IMR-90 (cell line): ENCODE measurements at regions not wholly inside any gene's neighbourhood (a gene's known extent, or its start where the extent isn't known, plus 50 kb on each side); places are given as distances from the start of the nearest gene placed in this dataset.

ENCODE experiments used
- ATAC-seq: fragments of 200-7000 bp; cut with Tn5 transposase; 2 replicates; pipeline ENCODE4 v1.9.1; 2020; ENCODE audit warnings: low read depth, mild to moderate bottlenecking, moderate library complexity
- BruUV-seq: library from RNA; stranded (reverse); fragments of 400-500 nt; replicated peaks from 2 replicates; lab custom pipeline; 2021; lab: Mats Ljungman, UMichigan
- CTCF ChIA-PET: fragments of 300-600 bp; formaldehyde crosslinking; extraction: SDS; loops from one replicate; lab custom pipeline; 2021; ENCODE audit warnings: antibody characterized with exemption; lab: Yijun Ruan, JAX
- POLR2A ChIA-PET: fragments of 300-600 bp; sonication (Branson Sonifier 250); formaldehyde crosslinking; loops from one replicate; lab custom pipeline; 2022; ENCODE audit warnings: antibody characterized with exemption; ENCODE audit not compliant: unreplicated experiment; lab: Charles Lee
- DNase-seq: peaks from one replicate; pipeline ENCODE4 v3.0.0; 2013
- H2AFZ ChIP-seq: replicated peaks from 2 replicates; pipeline ENCODE3; 2013; ENCODE audit warnings: low read length, mild to moderate bottlenecking; ENCODE audit not compliant: poor library complexity
- H2AK5ac ChIP-seq: 2 replicates; pipeline ENCODE4 v1.6.1; 2013; ENCODE audit warnings: low read depth, low read length, inconsistent platforms
- H2AK9ac ChIP-seq: replicated peaks from 2 replicates; pipeline ENCODE3; 2013; ENCODE audit warnings: mild to moderate bottlenecking, low read depth, low read length, moderate library complexity; ENCODE audit not compliant: poor library complexity
- H2BK120ac ChIP-seq: 2 replicates; pipeline ENCODE4 v1.6.1; 2013; ENCODE audit warnings: low read depth, low read length, inconsistent platforms
- H2BK15ac ChIP-seq: 3 replicates; pipeline ENCODE4 v1.6.1; 2013; ENCODE audit warnings: low read depth, low read length, inconsistent platforms
- H2BK20ac ChIP-seq: 2 replicates; pipeline ENCODE4 v1.6.1; 2013; ENCODE audit warnings: low read depth, mild to moderate bottlenecking, inconsistent platforms, low read length, moderate library complexity
- H2BK5ac ChIP-seq: 2 replicates; pipeline ENCODE4 v1.6.1; 2013; ENCODE audit warnings: mild to moderate bottlenecking, low read depth, low read length, inconsistent platforms; ENCODE audit not compliant: poor library complexity, severe bottlenecking
- H3K14ac ChIP-seq: replicated peaks from 2 replicates; pipeline ENCODE4 v1.6.1; 2013; ENCODE audit warnings: low read depth, low read length, inconsistent platforms
- H3K18ac ChIP-seq: 2 replicates; pipeline ENCODE4 v1.6.1; 2013; ENCODE audit warnings: low read depth, low read length, control low read depth
- H3K23ac ChIP-seq: 2 replicates; pipeline ENCODE4 v1.6.1; 2013; ENCODE audit warnings: low read depth, low read length, inconsistent platforms
- H3K27ac ChIP-seq: 2 replicates; pipeline ENCODE4 v1.5.1; 2013; ENCODE audit warnings: mild to moderate bottlenecking, control low read depth, low read length; ENCODE audit not compliant: insufficient read depth
- H3K27me3 ChIP-seq: 2 replicates; pipeline ENCODE4 v1.6.1; 2013; ENCODE audit warnings: low read length; ENCODE audit not compliant: control insufficient read depth, insufficient read depth
- H3K36me3 ChIP-seq: 2 replicates; pipeline ENCODE4 v1.6.1; 2013; ENCODE audit warnings: low read length, mixed read lengths; ENCODE audit not compliant: control insufficient read depth, insufficient read depth
- H3K4ac ChIP-seq: 2 replicates; pipeline ENCODE4 v1.6.1; 2013; ENCODE audit warnings: low read depth, low read length, inconsistent platforms
- H3K4me1 ChIP-seq: 2 replicates; pipeline ENCODE4 v1.6.1; 2013; ENCODE audit warnings: low read length, mixed read lengths; ENCODE audit not compliant: control insufficient read depth, insufficient read depth
- H3K4me2 ChIP-seq: 2 replicates; pipeline ENCODE4 v1.6.1; 2013; ENCODE audit warnings: low read depth, mild to moderate bottlenecking, control low read depth, low read length, moderate library complexity
- H3K4me3 ChIP-seq: 2 replicates; pipeline ENCODE4 v1.5.1; 2013; ENCODE audit warnings: low read depth, mild to moderate bottlenecking, control low read depth, low read length, moderate library complexity; ENCODE audit not compliant: insufficient read depth
- H3K56ac ChIP-seq: 2 replicates; pipeline ENCODE4 v1.6.1; 2013; ENCODE audit warnings: low read length, inconsistent platforms; ENCODE audit not compliant: insufficient read depth; ENCODE audit errors: extremely low read depth
- H3K79me1 ChIP-seq, 2 experiments: 2 replicates each; pipeline ENCODE4 v1.6.1; 2013; ENCODE audit warnings: low read length in 2 of 2, inconsistent platforms in 1 of 2, low read depth in 1 of 2
- H3K9ac ChIP-seq: 2 replicates; pipeline ENCODE4 v1.6.1; 2013; ENCODE audit warnings: low read depth, low read length, control low read depth
- H3K9me1 ChIP-seq: 2 replicates; pipeline ENCODE4 v1.6.1; 2013; ENCODE audit warnings: low read length, inconsistent platforms; ENCODE audit not compliant: insufficient read depth
- H3K9me3 ChIP-seq: 2 replicates; pipeline ENCODE4 v1.6.1; 2013; ENCODE audit warnings: low read length; ENCODE audit not compliant: control insufficient read depth, insufficient read depth
- H4K20me1 ChIP-seq: 2 replicates; pipeline ENCODE4 v1.6.1; 2013; ENCODE audit warnings: low read length, inconsistent platforms; ENCODE audit not compliant: insufficient read depth
- H4K5ac ChIP-seq: 2 replicates; pipeline ENCODE4 v1.6.1; 2013; ENCODE audit warnings: mild to moderate bottlenecking, low read depth, low read length, control low read depth
- H4K8ac ChIP-seq, 2 experiments: 2 replicates each; pipeline ENCODE4 v1.6.1; 2013; ENCODE audit warnings: low read depth in 2 of 2, low read length in 2 of 2, control low read depth in 1 of 2, inconsistent platforms in 1 of 2
- H4K91ac ChIP-seq: 2 replicates; pipeline ENCODE4 v1.6.1; 2013; ENCODE audit warnings: low read depth, low read length, inconsistent platforms; ENCODE audit not compliant: insufficient read depth
- BHLHE40 ChIP-seq: fragments of 150-350 bp; IDR thresholded peaks from 2 replicates; pipeline ENCODE4 v1.6.1; 2016; ENCODE audit warnings: mild to moderate bottlenecking, low read depth, low read length
- CHD1 ChIP-seq: IDR thresholded peaks from 2 replicates; pipeline ENCODE4 v1.6.1; 2012; ENCODE audit warnings: low read depth, low read length, improper control_type of control experiment
- MXI1 ChIP-seq: IDR thresholded peaks from 2 replicates; pipeline ENCODE4 v1.6.1; 2012; ENCODE audit warnings: low read depth, mild to moderate bottlenecking, low read length, moderate library complexity, borderline replicate concordance
- RAD21 ChIP-seq: IDR thresholded peaks from 2 replicates; pipeline ENCODE4 v1.6.1; 2012; ENCODE audit warnings: low read length, improper control_type of control experiment
- WGBS, 2 experiments: methylation state at CpG; one replicate each; pipeline versions ENCODE4 v1.1.5 to v1.1.7; 2013; ENCODE audit warnings: missing lambda C conversion rate in 2 of 2; ENCODE audit not compliant: insufficient read length in 1 of 2; ENCODE audit errors: extremely low coverage in 2 of 2; 5-methylcytosine and 5-hydroxymethylcytosine counted together
- dilution Hi-C: fragments of 300-500 bp; cut with HindIII; formaldehyde crosslinking; loops from one replicate; pipeline ENCODE4 v1.14.3; 2018; ENCODE audit warnings: low sequenced_read_pairs; ENCODE audit not compliant: unreplicated experiment
- in situ Hi-C: fragments of 300-500 bp; cut with MboI; formaldehyde crosslinking; loops from 3 replicates; pipeline ENCODE4 v1.14.3; 2019; ENCODE audit warnings: low sequenced_read_pairs, inconsistent platforms, mixed read lengths
- intact Hi-C: fragments of 100-400 bp; cut with micrococcal nuclease; formaldehyde crosslinking; loops from 2 replicates; pipeline ENCODE4 v1.10.0; 2022
- TF ChIP-seq, protein P1 (sequence below): fragments of 150-350 bp; IDR thresholded peaks from 2 replicates; pipeline ENCODE4 v1.6.1; 2017; ENCODE audit warnings: mild to moderate bottlenecking, antibody characterized with exemption, low read length, low read depth

DNA sequence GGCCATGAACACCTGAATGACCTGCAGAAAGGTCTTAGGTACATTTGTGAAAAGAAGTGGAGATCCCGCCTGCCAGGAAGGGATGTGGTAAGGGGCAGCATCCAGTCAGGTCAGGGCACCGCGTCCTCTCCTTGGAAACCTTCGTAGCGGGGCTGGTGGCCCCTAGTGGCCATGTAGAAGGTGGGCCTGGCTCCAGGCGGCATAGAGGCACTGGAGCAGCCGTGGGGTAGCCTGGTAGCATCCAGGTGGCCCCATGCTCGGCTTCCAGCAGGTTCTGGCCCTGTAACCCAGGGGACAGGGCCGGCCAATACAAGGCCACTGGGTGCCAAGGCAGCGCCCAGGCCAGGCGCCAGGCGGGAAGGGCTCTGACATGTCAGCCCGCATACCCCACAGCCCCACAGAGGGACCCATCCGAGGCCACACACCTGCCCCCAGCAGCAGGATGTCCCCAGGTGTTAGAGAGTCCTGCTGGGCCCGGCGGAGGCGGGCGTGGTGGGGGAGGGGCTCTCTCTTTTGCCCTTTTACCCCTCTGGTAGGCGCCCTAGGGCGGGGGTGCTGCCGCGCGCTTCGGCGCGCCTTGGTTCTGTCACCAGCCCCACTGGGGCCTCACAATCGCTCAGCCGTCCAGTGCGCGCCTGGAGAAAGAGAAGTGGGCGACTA lies 58.3 kb upstream of the SPATA31E1 start:
- Histone ChIP-seq H3K4me1 (no peaks in the 10 kb centered on the region), H4K8ac (no peak overlapping the region), H2BK5ac (no peak overlapping the region), H3K4me2 (no peak overlapping the region), H3K4ac (no peak overlapping the region), H2BK15ac (no peak overlapping the region), H3K9me1 (no peaks in the 10 kb centered on the region), H3K14ac (no peak overlapping the region), H3K9ac (no peak overlapping the region), H2AK5ac (no peak overlapping the region), H2AFZ (no peak overlapping the region), H3K27me3 (peaks cover 7% of the 10 kb centered on the region; the same call in 1 of the 2 replicates), H4K20me1 (no peaks in the 10 kb centered on the region), H3K23ac (no peak overlapping the region), H3K18ac (no peak overlapping the region), H2AK9ac (no peak overlapping the region), H3K36me3 (no peaks in the 10 kb centered on the region), H4K5ac (no peak overlapping the region), H3K56ac (no peak overlapping the region), H3K27ac (no peak overlapping the region), H2BK20ac (no peak overlapping the region), H3K4me3 (no peak overlapping the region), H4K91ac (no peak overlapping the region), H2BK120ac (no peak overlapping the region), H3K9me3 (no peaks in the 10 kb centered on the region), H3K79me1 (no peaks in the 10 kb centered on the region)
- ATAC-seq (no peak), DNase-seq (no peak)
- dilution Hi-C loops (no loop called here), in situ Hi-C loops (no loop called here), intact Hi-C loops (no loop called here)
- TF ChIP-seq RAD21 (no peak), CHD1 (no peak), MXI1 (no peak), BHLHE40 (no peak)
- TF ChIP-seq, protein P1, sequence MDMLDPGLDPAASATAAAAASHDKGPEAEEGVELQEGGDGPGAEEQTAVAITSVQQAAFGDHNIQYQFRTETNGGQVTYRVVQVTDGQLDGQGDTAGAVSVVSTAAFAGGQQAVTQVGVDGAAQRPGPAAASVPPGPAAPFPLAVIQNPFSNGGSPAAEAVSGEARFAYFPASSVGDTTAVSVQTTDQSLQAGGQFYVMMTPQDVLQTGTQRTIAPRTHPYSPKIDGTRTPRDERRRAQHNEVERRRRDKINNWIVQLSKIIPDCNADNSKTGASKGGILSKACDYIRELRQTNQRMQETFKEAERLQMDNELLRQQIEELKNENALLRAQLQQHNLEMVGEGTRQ, result no peak
- no TSS peak for BruUV-seq
- ChIA-PET CTCF (no interaction called here), POLR2A (no interaction called here)
- 90% methylated on average over 4 of the region's 31 CpGs; no CpG with 5 or more reads in 1 of the 2 experiments for WGBS, 2 experiments
